GM19023 (cell line): ENCODE measurements at regions not wholly inside any gene's neighbourhood (a gene's known extent, or its start where the extent isn't known, plus 50 kb on each side); places are given as distances from the start of the nearest gene placed in this dataset.
A peak's percentile ranks its signal among the peaks of the same experiment; 100 is the strongest.

Source experiments
- ATAC-seq: cut with Tn5 transposase; IDR thresholded peaks from one replicate; pipeline ENCODE4 v1.9.1; 2021; ENCODE audit warnings: mild to moderate bottlenecking, moderate library complexity; ENCODE audit not compliant: unreplicated experiment

- ATAC-seq, result no peak
Observed at GRCh38 chr5:108650997-108651396, 96.7 kb upstream of the FER start.

GRCh38 chr5:108649646-108650045 lies 98.1 kb upstream of the FER start:
- no peak for ATAC-seq

- ATAC-seq, result no peak
Observed at GRCh38 chr5:108649106-108649505, 98.6 kb upstream of the FER start.

GRCh38 chr5:108642170-108642906 lies 105.4 kb upstream of the FER start:
- ATAC-seq, result peak; percentile 99

GRCh38 chr5:108641596-108641995 lies 106.1 kb upstream of the FER start:
- ATAC-seq, result no peak

GRCh38 chr5:108639366-108639765 lies 108.3 kb upstream of the FER start:
- no peak for ATAC-seq

GRCh38 chr5:108638021-108638420 lies 109.7 kb upstream of the FER start:
- no peak for ATAC-seq

DNA sequence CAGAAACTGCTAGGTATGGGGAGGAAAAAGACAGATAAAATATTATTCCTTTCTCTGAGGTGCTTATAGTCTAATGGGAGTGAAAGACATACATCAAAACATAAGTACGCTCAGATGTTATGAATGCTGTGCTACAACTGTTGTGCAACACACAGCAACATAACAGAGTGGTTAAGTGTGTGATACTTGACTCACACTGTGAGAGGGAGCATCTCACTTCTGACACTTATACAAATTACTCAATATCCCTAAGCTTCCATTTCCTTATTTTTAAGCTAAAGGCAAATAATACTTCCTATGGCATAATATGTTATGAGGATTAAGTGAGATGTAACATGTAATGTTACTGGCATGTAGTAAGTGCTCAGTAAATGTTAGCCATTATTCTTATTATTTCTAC lies 110.6 kb upstream of the FER start:
- no peak for ATAC-seq

- no peak for ATAC-seq
Observed at GRCh38 chr5:108636135-108636853, 111.4 kb upstream of the FER start.

DNA sequence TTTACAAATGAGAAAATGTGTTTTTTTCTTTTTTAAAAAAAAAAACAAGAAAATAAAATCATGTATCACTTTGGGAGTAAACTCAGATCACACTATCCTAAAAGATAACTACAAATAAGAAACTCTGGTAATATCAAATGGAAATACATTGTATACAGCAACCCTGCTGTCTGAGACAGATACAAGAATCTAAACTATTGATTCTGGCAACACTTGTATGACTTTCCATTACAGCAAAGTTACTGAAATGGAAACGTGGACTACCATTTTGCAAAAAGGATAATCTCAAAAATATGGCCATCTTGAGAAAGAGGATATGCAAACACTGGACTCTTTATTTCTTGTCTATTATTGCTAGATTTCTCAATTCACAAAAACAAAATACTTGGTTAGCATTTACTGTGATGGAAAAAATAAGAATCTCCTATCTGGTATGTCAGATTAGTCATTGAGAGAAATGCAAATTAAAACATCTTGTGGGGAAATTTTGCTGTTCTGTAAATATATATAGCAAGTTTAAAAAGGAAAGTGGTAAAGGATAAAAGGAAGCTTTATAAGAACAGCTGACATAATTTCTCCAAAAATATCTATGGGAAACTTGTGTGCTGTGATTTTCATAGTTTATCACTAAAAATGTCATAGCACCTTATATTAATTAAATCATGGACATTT lies 112.9 kb upstream of the FER start:
- ATAC-seq, result peak; percentile 72

- ATAC-seq, result no peak
Observed at GRCh38 chr5:108634010-108634616, 113.6 kb upstream of the FER start.

DNA sequence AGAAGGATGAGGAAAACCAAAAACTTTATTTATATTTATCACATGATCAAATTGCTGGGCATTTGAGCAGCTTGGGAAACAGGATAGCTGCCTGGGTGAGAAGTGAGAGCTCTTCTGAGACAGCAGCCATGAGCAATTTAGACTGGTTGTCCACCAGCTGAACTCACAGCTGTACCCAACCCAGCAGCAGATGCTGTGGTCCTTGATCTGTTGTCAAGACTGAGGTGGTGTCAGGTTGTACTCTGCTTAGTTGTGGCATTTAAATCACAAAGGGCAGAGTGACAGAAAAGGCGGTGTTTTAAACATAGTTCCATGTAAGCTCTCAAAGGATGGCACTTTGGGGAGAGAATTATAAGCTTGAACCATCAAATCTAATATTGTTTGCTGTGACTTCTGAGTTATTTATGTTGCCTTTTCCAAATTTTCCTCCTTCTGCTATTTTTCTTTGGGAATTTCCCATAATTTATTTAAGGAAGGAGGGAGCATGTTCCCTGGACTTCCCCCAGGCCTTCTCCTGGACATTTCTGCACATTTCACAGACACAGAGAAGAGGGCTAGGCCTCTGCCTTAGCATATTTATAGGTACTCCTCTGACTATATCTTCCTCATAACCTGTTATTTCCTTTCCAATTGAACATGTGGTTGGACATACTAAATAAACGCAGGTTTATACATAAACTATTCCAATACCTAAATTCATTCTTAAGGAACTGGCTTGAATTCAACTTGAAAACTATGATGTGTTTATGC lies 117.7 kb upstream of the FER start:
- no peak for ATAC-seq

- ATAC-seq, result no peak
Observed at GRCh38 chr5:108625654-108626053, 122.0 kb upstream of the FER start.

DNA sequence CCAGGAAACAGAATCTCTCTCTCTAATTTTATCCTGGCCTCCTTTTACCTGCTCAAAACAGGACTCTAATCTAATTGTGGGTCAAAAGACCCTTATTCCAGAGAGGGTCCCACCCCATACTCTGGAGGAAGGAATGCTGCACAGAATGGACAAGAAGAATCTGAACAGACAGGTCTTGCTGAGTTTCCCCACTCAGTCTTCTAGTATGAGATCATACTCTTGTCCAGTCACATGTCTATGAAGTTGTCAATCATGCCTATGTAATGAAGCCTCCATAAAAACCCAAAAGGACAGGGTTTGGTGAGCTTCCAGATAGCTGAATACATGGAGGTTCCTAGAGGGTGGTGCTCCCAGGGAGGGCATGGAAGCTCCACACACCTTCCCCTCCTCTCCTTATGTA lies 123.9 kb upstream of the FER start:
- ATAC-seq, result no peak

DNA sequence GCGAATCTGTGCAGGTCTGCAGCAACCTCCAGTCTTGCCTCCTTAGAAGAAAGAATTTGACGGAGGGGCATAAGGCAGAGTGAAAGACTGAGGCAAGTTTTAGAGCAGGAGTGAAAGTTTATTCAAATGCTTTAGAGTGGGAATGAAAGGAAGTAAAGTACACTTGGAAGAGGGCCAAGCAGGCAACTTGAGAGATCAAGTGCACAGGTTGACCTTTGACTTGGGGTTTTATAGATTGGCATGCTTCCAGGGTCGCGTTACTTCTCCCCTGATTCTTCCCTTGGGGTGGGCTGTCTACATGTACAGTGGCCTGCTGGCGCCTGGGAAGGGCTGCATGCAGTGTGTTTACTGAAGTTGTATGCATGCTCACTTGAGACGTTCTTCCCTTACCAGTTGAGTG lies 127.2 kb upstream of the FER start:
- ATAC-seq, result no peak

GRCh38 chr5:108619815-108620214 lies 127.9 kb upstream of the FER start:
- no peak for ATAC-seq

- ATAC-seq, result no peak
Observed at GRCh38 chr5:108617467-108618435, 129.9 kb upstream of the FER start.

DNA sequence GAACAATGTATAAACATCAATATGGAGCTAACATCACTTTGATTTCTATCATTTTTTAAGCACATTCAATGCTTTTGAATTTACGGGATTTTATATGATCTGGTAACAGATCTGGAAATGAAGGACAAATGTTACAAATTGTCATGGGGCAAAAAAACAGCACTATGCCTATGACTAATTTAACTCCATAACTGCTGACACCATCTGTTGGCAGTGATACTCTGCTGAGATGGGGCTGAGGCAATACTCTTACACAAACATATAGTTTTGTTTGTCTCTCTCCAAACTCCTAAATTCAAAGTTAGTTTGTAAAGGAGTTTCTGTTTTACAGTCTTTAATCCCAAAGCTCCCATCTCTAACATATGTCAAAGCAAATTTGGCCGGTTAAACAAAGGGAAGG lies 132.5 kb upstream of the FER start:
- no peak for ATAC-seq

GRCh38 chr5:108607421-108607820 lies 140.3 kb upstream of the FER start:
- no peak for ATAC-seq

- no peak for ATAC-seq
Observed at GRCh38 chr5:108606185-108606584, 141.5 kb upstream of the FER start.
